HG03097 (cell line): ENCODE measurements at regions not wholly inside any gene's neighbourhood (a gene's known extent, or its start where the extent isn't known, plus 50 kb on each side); places are given as distances from the start of the nearest gene placed in this dataset.

Source experiments
- ATAC-seq: cut with Tn5 transposase; IDR thresholded peaks from one replicate; pipeline ENCODE4 v1.9.1; 2021; ENCODE audit not compliant: unreplicated experiment, low FRiP score

DNA sequence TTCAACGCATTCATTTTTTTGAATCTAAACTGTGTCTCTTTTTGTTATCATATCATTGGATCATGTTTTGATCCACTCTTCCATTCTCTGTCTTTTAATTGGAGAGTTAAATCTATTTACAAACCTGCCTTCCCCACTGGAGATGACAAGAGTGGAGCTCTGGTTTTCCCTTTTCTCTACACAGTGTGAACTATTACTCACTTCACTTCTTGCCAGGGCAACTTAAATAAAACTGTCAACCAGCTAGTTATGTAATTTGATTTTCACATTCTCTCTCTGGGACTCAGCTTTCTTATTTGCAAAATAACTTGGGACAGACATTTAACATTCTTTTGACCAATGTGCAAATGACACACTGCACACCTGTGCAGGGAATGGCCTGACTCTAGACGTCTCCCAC, 230.8 kb upstream of the CST7 start:
- ATAC-seq, result no peak

GRCh38 chr20:24718696-24719095, 230.4 kb upstream of the CST7 start:
- ATAC-seq, result no peak

DNA sequence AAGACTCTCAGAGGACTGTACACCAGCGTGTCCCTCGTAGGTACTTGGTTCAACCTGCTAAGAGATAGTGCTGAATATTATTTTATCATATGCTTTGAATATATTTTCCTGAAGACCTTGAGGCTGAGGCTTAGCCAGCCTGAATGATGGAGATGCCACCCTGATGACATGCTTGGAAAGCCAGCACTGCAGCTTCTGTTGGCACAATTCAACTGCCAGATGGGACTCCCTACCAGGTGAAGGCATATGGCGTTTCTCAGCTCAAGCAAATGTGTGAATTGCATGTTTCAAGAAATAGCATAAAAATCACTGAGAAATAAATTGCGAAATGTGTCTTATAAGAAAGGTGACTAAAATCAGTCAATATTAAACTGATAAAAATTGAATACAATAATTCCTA, 228.1 kb upstream of the CST7 start:
- no peak for ATAC-seq

GRCh38 chr20:24721891-24722568, 227.0 kb upstream of the CST7 start:
- ATAC-seq, result no peak

GRCh38 chr20:24722586-24722985, 226.5 kb upstream of the CST7 start:
- ATAC-seq, result no peak

GRCh38 chr20:24723186-24723585, 225.9 kb upstream of the CST7 start:
- ATAC-seq, result no peak

DNA sequence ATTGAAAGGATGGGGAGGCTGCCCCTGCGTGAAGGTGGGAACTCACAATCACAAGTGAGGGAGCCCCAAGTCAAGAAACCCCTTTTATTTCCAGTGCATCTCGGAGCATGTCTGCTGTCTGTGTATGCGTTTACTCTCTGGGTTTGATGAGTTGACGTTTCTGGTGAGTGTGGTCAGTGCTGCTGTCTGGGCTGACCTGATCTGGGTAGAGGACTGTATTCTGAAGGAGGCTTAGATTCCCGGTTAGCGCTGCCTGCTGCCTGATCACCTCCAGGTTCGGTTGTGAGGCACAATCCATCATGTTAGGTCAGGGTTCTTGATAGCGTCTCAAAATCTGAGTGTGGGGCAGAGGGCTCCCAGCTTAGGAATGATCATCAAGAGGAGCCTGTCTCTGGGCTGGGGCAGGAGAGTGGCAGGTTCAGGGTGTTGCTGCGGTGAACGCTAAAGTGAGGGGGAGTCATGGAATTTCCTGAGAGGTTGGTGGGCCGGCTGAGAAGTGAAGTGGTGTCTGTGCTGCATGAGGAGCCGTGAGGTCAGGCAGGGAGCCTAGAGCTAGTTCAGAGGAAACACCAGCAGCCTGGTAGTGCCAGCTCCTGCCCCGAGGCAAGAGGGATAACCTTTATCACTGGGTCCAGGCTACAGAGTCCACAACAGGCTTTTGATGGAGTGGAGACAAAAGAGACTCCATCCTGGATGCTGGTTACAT, 225.3 kb upstream of the CST7 start:
- ATAC-seq, result no peak

GRCh38 chr20:24724982-24725533, 224.0 kb upstream of the CST7 start:
- ATAC-seq, result no peak

GRCh38 chr20:24727795-24728194, 221.3 kb upstream of the CST7 start:
- no peak for ATAC-seq

DNA sequence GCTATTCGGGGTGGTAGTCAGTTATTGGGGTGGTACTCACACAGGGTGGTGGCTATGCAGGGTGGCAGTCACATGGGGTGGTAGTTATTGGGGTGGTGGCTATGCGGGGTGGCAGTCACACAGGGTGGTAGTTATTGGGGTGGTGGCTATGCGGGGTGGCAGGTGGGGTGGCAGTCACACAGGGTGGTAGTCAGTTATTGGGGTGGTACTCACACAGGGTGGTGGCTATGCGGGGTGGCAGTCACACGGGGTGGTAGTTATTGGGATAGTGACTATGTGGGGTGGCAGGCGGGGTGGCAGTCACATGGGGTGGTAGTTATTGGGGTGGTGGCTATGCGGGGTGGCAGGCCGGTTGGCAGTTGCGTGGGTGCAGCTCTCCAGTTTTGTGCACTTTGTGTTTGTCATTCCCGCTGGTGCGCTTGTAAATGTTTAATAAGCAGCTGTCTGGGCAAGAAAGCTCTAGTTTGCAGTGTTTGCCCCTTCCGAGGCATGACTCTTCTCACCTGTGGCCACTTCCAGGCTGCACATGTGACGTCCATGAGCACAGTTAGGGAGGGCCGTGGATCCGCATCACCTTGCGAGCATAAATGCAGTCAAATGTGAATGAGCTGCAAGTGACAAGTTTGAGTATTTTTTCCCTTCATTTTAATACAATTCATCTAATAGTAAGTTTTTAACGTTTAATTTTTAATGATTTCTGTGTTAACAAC, 219.0 kb upstream of the CST7 start:
- no peak for ATAC-seq

DNA sequence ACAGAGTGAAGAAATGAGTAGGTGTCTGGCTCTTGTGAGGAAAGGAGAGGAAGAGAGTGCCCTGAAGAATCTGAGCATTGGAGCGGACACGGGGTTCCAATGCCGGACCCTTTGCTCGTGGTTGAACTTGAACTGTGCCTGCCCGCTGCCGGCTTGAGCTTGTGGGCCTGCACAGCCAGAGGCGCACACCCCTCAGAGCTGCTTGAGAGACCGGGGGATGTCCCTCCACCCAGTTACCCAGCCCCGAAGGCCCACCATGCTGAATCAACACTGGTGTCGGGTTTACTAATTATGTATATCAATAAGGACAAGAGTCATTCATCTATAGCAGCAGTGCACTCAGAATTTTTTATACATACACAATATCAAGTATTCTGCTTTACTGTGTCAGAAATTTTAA, 218.3 kb upstream of the CST7 start:
- ATAC-seq, result no peak

GRCh38 chr20:24731312-24731711, 217.8 kb upstream of the CST7 start:
- ATAC-seq, result no peak

GRCh38 chr20:24732076-24732475, 217.0 kb upstream of the CST7 start:
- no peak for ATAC-seq

- no peak for ATAC-seq
Observed at GRCh38 chr20:24732599-24732998, 216.5 kb upstream of the CST7 start.

GRCh38 chr20:24733416-24733815, 215.7 kb upstream of the CST7 start:
- no peak for ATAC-seq

- no peak for ATAC-seq
Observed at GRCh38 chr20:24734139-24734538, 214.9 kb upstream of the CST7 start.

DNA sequence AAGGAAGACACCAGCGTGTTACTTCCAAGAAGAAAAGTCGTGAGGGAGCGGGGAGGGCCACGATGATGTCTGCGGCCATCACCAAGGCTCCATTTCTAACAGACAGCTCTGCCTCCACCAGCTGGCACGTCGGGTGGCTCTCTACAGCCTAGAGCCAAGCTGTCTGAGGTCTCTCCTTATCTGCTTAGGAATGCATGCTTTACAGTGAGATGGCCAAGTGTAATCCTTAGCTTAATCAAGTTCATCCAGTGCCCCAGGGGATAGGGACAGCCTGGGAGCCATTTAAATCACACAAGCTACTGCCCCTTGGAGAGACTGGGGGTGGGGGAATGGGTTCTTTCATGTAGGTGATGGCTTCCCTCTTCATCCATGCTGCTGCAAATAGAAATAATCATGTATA, 213.8 kb upstream of the CST7 start:
- no peak for ATAC-seq

- ATAC-seq, result no peak
Observed at GRCh38 chr20:24736131-24736843, 212.8 kb upstream of the CST7 start.

DNA sequence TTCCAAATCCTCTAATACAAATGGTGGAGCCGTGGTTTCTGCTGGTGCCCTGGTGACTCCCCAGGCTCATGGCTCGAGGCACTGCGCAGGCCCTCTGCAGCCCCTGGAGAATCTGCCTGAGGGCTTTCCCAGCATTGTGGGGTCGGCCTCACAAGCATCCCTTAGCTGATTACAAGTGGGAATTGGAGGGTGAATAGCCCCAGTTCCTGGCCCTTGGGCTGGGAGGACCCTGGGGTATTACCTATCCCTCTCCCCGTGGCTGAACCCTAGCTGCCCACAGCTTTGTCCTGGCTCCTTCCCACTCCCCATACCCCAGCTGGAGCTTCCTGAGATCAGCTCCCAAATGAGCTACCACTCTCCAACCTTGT, 212.2 kb upstream of the CST7 start:
- no peak for ATAC-seq

DNA sequence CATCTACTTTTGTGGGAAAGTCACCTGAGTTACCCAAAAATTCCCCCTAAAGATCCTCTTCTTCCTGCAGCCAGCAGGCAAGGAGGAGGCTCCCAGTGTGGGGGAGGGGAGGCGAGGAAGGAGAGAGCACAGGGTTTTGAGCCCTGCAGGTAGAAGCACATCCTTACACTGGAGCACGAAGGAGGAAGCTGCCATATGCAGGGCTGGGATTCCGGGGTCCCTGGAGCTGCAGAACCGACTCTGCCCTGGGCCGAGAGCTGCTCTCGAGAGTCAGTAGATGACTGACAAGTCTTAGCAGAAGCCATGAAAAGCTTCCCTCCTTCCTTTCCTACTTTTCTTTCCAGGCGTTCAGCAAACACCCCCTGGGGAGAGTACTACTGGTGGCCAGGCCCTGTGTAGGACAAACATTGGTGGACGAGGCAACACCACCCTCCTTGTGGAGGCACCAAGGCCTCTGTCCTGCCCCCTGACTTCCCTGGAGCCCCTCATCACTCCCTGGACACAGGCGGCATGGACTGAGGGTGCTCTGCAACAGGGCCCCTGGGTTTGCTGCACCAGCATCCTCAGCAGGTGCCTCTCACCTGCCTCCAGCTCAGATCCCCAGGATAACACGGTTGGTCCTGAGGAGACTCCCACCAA, 211.7 kb upstream of the CST7 start:
- ATAC-seq, result no peak
